ENCODE measurements at regions not wholly inside any gene's neighbourhood (a gene's known extent, or its start where the extent isn't known, plus 50 kb on each side); places are given as distances from the start of the nearest gene placed in this dataset.

GRCh38 chr2:16162491-16163040, 222.2 kb downstream of the MYCN start:
- no peak overlapping the region for H3K4me3 ChIP-seq (ENCODE audit: low read depth, low read length)
- DNase-seq (ENCODE audit: low read depth): no peak
- TF ChIP-seq MYC (IDR thresholded peaks at IDR 0.05; ENCODE audit: low read depth, low read length) (no peak), POLR2A (IDR thresholded peaks at IDR 0.05; ENCODE audit: extremely low read depth, insufficient read length) (no peak), CTCF (IDR thresholded peaks at IDR 0.05; ENCODE audit: low read depth, low read length) (no peak), MAX (IDR thresholded peaks at IDR 0.05; ENCODE audit: low read depth, low read length) (no peak)

GRCh38 chr2:16161768-16162490, 221.6 kb downstream of the MYCN start:
- H3K4me3 ChIP-seq (ENCODE audit: low read depth, low read length): no peak overlapping the region
- no peak for TF ChIP-seq MAX (IDR thresholded peaks at IDR 0.05; ENCODE audit: low read depth, low read length)
- TF ChIP-seq POLR2A (IDR thresholded peaks at IDR 0.05; ENCODE audit: extremely low read depth, insufficient read length): no peak
- TF ChIP-seq MYC (IDR thresholded peaks at IDR 0.05; ENCODE audit: low read depth, low read length): no peak
- no peak for TF ChIP-seq CTCF (IDR thresholded peaks at IDR 0.05; ENCODE audit: low read depth, low read length)
- no peak for DNase-seq (ENCODE audit: low read depth)

- DNase-seq (ENCODE audit: low read depth): no peak
- TF ChIP-seq POLR2A (IDR thresholded peaks at IDR 0.05; ENCODE audit: extremely low read depth, insufficient read length) (no peak), CTCF (IDR thresholded peaks at IDR 0.05; ENCODE audit: low read depth, low read length) (no peak), MYC (IDR thresholded peaks at IDR 0.05; ENCODE audit: low read depth, low read length) (no peak), MAX (IDR thresholded peaks at IDR 0.05; ENCODE audit: low read depth, low read length) (no peak)
- no peak overlapping the region for H3K4me3 ChIP-seq (ENCODE audit: low read depth, low read length)
These were observed 220.8 kb downstream of the MYCN start for GRCh38 chr2:16161085-16161565.

- no peak for TF ChIP-seq POLR2A (IDR thresholded peaks at IDR 0.05; ENCODE audit: extremely low read depth, insufficient read length)
- TF ChIP-seq MAX (IDR thresholded peaks at IDR 0.05; ENCODE audit: low read depth, low read length): no peak
- no peak for TF ChIP-seq CTCF (IDR thresholded peaks at IDR 0.05; ENCODE audit: low read depth, low read length)
- no peak for TF ChIP-seq MYC (IDR thresholded peaks at IDR 0.05; ENCODE audit: low read depth, low read length)
- H3K4me3 ChIP-seq (ENCODE audit: low read depth, low read length): no peak overlapping the region
- DNase-seq (ENCODE audit: low read depth): no peak
These were observed 220.1 kb downstream of the MYCN start for GRCh38 chr2:16160281-16161084.

- no peak overlapping the region for H3K4me3 ChIP-seq (ENCODE audit: low read depth, low read length)
- no peak for DNase-seq (ENCODE audit: low read depth)
- TF ChIP-seq CTCF (IDR thresholded peaks at IDR 0.05; ENCODE audit: low read depth, low read length) (no peak), MAX (IDR thresholded peaks at IDR 0.05; ENCODE audit: low read depth, low read length) (no peak), MYC (IDR thresholded peaks at IDR 0.05; ENCODE audit: low read depth, low read length) (no peak), POLR2A (IDR thresholded peaks at IDR 0.05; ENCODE audit: extremely low read depth, insufficient read length) (no peak)
These were observed 216.1 kb downstream of the MYCN start for GRCh38 chr2:16156411-16156810.

All from NB4 (cell line).